HG03045 (cell line): ENCODE measurements at regions not wholly inside any gene's neighbourhood (a gene's known extent, or its start where the extent isn't known, plus 50 kb on each side); places are given as distances from the start of the nearest gene placed in this dataset.

Experiments used
- ATAC-seq: cut with Tn5 transposase; IDR thresholded peaks from one replicate; pipeline ENCODE4 v1.9.1; 2021; ENCODE audit warnings: mild to moderate bottlenecking, moderate library complexity; ENCODE audit not compliant: unreplicated experiment

DNA sequence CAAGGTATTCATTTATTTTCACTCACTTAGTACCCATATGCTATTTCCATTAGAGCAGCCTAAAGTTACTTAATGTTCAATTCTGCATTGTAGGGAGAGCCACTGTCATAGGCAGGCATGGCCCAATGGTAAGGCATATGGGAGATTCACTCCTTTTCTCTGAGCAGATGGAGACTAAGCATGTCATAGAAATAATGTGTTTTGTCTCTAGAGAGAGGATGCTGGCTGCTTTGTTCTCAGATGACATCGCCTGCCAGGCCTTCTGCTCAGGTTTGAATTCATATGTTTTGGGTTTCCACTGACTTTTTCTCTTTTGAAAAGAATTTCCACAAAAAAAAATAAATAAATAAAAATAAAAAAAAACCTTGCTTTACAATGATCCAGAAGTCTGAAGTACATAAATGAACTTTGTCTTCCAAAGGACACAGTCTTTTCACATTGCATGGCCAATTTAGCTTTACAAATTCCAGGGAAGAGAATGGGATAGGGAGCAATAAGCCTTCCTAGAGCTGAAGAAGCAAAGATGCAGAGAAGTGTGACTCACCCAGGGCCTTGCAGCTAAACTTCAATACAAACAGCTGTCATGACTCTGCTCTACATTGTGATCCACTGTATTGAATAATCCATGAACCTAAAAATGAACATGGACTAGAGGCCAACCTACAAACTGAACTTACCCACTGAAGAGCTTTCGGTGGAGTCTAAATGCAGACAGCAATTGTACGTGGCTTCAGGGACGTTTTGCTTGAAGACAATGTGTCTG, 422.5 kb downstream of the CMPK2 start:
- no peak for ATAC-seq

- no peak for ATAC-seq
These were observed 421.2 kb downstream of the CMPK2 start for GRCh38 chr2:6444514-6444913.

DNA sequence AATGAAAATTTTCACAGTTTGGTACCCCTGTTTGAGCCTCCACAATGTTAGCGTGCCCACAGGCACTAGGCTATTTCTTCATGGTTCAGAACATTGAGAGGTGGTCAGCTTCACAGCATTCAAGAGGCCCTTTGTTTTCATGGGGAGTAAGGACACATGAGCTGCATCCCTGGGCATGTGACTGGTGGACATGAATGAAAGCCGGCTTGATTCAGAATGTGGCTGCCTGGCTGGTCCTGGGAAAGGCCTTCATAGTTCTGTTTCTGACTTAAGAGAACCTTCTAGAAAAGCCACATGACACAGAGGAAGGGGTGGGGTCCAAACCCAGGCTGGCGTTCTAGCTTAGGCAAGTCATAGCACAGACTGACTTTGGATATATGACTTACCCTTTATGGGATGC, 420.6 kb downstream of the CMPK2 start:
- ATAC-seq = no peak

GRCh38 chr2:6446938-6447608, 418.6 kb downstream of the CMPK2 start:
- no peak for ATAC-seq

GRCh38 chr2:6448893-6449292, 416.8 kb downstream of the CMPK2 start:
- no peak for ATAC-seq

DNA sequence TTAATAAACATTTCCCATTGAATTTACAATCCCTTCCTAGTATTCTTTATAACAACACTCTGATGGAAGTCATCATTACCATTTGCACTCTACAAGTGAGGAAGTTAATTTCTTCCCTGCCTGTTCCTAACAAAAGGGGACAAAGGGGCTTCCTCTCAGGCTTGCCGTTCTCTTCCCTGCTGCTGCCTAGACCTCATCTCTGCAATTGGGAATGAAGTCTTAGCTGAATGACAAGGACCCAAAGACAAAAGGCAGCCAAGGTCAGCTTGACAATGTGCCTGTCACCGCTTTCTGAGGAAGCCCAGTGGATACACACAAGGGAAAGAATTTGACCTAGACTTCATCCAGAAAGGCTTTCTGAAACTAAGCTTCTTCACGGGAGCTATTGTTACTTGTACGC, 416.4 kb downstream of the CMPK2 start:
- no peak for ATAC-seq

GRCh38 chr2:6452702-6453481, 412.8 kb downstream of the CMPK2 start:
- no peak for ATAC-seq

DNA sequence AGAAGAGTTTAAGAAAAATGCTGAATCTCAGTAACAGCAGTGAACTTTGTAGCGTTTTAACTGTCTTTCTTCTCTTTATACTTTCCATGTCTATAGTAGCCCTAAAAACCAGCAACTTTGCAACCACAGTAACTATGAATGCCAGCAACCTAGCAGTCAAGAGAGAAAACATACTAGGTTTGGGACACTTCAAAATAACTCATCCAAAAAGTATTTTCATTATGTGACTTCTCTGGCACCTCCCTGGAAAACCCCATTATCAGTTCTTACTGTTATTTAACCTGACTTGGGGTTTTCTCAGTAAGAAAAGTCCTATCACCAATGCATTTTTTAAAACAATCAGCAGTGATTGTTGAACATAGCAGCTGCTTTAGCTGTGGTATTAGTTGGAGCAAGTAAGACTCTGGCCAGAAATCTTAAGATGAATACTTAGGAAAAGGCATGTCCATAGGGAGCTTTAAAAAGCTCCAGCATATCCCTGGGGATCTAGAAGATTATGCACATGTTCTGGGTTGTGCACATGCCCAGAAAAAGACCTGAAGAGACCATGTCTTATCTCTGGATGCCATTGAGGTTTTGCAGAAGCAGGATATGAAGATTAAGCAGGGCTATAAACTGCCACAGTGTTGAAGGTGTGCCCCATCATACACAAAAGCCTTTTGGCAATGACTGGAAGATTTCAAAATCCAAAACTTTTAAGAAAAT, 411.3 kb downstream of the CMPK2 start:
- ATAC-seq = no peak

DNA sequence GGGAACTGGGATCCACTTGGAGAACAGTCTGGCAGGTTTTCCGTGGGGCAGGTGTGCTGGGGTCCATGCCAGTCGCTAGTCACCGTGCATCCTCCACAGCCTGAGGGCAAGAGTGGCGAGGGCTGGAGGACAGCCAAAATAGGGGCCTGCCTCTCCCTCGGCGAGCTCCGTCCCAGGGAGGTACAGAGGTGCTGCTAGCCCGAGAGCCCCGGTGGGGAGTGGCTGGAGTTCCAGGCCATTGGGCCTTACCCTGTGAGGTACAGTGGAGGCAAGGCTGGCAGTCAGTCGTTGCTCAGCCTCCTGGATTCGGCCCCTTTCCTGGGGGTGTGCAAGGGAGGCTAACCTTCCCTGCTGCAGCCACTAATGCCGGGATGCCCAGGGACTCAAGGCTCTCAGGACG, 406.6 kb downstream of the CMPK2 start:
- ATAC-seq = no peak

- ATAC-seq = no peak
These were observed 395.2 kb downstream of the CMPK2 start for GRCh38 chr2:6470518-6470917.

- no peak for ATAC-seq
These were observed 394.3 kb downstream of the CMPK2 start for GRCh38 chr2:6471419-6471818.

GRCh38 chr2:6474161-6475140, 391.3 kb downstream of the CMPK2 start:
- no peak for ATAC-seq

GRCh38 chr2:6475155-6475940, 390.4 kb downstream of the CMPK2 start:
- no peak for ATAC-seq

GRCh38 chr2:6480514-6480913, 385.2 kb downstream of the CMPK2 start:
- no peak for ATAC-seq

- ATAC-seq = no peak
These were observed 383.5 kb downstream of the CMPK2 start for GRCh38 chr2:6482256-6482655.

DNA sequence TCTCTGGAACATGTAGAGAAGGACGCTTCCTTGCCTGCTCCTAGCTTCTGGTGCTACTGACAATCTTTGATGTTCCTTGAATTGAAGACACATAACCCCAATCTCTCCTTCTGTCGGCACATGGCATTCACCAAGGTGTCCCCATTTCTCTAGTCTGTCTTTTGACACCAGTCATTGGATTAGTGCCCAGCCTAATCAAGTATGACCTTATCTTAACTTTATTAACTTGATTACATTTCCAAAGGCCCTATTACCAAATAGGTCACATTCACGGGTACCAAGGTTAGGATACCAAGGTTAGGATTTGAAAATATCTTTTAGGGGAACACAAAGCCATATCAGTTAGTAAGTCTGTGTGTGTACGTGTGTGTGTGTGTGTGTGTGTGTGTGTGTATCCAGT, 377.9 kb downstream of the CMPK2 start:
- ATAC-seq = no peak

GRCh38 chr2:6492573-6492972, 373.1 kb downstream of the CMPK2 start:
- no peak for ATAC-seq

DNA sequence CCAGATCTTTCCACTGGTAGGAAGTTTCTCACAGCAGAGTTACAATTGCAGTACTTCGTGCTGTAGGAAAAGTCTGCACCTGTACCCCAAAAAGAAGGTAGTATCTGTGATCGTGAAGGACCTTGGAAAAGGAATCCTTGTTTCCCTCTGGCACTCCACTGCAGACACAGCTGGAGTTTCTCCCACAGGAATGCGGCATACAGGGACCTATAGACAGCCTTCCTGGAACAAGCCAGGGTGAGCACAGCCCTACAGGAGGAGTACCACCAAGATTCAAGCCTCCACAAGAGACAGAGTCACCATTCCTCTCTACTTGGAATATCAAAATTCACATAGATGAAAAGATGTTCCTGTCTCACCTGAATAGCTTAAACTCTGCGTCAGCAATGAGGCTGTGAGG, 372.4 kb downstream of the CMPK2 start:
- no peak for ATAC-seq

DNA sequence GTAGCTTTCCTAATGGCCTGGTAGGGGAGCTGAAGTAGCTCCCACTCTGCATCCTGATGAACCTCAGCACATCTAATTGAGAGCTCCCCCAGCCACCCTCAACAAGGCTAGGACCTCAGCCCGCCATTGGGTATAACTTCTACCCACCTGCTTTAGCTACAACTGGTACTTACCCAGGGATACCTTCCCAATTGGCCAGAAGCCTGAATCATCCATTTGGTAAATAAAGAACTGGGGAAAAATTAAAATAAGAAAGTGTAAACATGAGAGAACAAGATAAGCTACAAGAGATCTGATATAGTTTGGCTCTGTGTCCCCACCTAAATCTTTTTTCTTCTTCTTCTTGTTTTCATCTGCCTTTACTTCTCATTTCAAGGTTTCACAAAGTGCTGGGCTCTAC, 372.0 kb downstream of the CMPK2 start:
- ATAC-seq = no peak
